Progenitor cell of endocrine pancreas (in vitro differentiated cells): ENCODE measurements at regions not wholly inside any gene's neighbourhood (a gene's known extent, or its start where the extent isn't known, plus 50 kb on each side); places are given as distances from the start of the nearest gene placed in this dataset.

Source experiments
- DNase-seq: peaks from one replicate; pipeline ENCODE4 v3.0.0; 2021; ENCODE audit warnings: low spot score; ENCODE audit not compliant: unreplicated experiment
- H3K27ac Mint-ChIP-seq: 2 replicates; pipeline ENCODE4 v1.8.0; 2021; ENCODE audit warnings: mild to moderate bottlenecking, moderate library complexity, mixed read lengths
- H3K27me3 Mint-ChIP-seq: 2 replicates; pipeline ENCODE4 v1.8.0; 2021; ENCODE audit warnings: mixed read lengths
- H3K36me3 Mint-ChIP-seq: 2 replicates; pipeline ENCODE4 v1.8.0; 2022; ENCODE audit warnings: mixed read lengths; ENCODE audit not compliant: insufficient read depth
- H3K4me1 Mint-ChIP-seq: 2 replicates; pipeline ENCODE4 v1.8.0; 2021; ENCODE audit warnings: low read depth, mixed read lengths
- H3K4me3 Mint-ChIP-seq: 2 replicates; pipeline ENCODE4 v1.8.0; 2021; ENCODE audit warnings: low read depth, mild to moderate bottlenecking, moderate library complexity, mixed read lengths
- H3K9me3 Mint-ChIP-seq: 2 replicates; pipeline ENCODE4 v1.8.0; 2021; ENCODE audit warnings: low read depth, mixed read lengths
- TF ChIP-seq, protein P1 (sequence below): fragments of 200-600 bp; sonication (generic); IDR thresholded peaks from one replicate; pipeline ENCODE4 v1.5.0; 2021; ENCODE audit warnings: antibody characterized with exemption, mild to moderate bottlenecking; ENCODE audit not compliant: unreplicated experiment

GRCh38 chr7:68604541-68604940 lies 993.7 kb upstream of the AUTS2 start:
- TF ChIP-seq, protein P1, sequence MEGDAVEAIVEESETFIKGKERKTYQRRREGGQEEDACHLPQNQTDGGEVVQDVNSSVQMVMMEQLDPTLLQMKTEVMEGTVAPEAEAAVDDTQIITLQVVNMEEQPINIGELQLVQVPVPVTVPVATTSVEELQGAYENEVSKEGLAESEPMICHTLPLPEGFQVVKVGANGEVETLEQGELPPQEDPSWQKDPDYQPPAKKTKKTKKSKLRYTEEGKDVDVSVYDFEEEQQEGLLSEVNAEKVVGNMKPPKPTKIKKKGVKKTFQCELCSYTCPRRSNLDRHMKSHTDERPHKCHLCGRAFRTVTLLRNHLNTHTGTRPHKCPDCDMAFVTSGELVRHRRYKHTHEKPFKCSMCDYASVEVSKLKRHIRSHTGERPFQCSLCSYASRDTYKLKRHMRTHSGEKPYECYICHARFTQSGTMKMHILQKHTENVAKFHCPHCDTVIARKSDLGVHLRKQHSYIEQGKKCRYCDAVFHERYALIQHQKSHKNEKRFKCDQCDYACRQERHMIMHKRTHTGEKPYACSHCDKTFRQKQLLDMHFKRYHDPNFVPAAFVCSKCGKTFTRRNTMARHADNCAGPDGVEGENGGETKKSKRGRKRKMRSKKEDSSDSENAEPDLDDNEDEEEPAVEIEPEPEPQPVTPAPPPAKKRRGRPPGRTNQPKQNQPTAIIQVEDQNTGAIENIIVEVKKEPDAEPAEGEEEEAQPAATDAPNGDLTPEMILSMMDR: no peak
- peaks cover 2% of the 10 kb centered on the region for H3K36me3 Mint-ChIP-seq
- no peak overlapping the region for H3K4me3 Mint-ChIP-seq
- peaks cover 8% of the 10 kb centered on the region for H3K27me3 Mint-ChIP-seq
- no peak for DNase-seq
- peaks cover 18% of the 10 kb centered on the region for H3K9me3 Mint-ChIP-seq
- H3K27ac Mint-ChIP-seq: no peak overlapping the region
- peaks cover 7% of the 10 kb centered on the region for H3K4me1 Mint-ChIP-seq

DNA sequence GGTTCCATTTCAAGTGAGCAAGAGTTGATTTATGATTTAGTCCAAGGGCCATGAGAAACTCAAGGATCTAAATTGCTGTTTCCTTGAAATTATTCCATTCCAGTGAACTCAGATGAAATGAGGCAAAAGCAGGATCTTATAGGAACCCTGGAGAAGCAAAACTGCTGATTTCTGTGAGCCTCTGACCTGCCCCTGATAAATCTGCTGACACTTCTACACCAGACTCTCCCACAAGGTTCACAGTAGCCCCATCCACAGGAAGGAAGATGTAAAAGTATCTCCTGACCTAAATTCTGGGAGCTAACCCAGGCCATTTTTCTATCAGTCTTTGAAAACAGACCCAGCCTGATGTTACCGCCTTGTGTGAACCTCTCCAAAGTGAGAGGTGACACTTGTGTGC lies 987.6 kb upstream of the AUTS2 start:
- peaks cover 2% of the 10 kb centered on the region for H3K36me3 Mint-ChIP-seq
- peaks cover 12% of the 10 kb centered on the region for H3K27me3 Mint-ChIP-seq
- no peak for DNase-seq
- peaks cover 30% of the 10 kb centered on the region for H3K9me3 Mint-ChIP-seq
- no peaks in the 10 kb centered on the region for H3K4me1 Mint-ChIP-seq
- TF ChIP-seq, protein P1: no peak
- no peak overlapping the region for H3K27ac Mint-ChIP-seq
- H3K4me3 Mint-ChIP-seq: no peak overlapping the region

GRCh38 chr7:68613405-68613804 lies 984.9 kb upstream of the AUTS2 start:
- peaks cover 30% of the 10 kb centered on the region for H3K9me3 Mint-ChIP-seq
- no peak for DNase-seq
- peaks cover 14% of the 10 kb centered on the region for H3K27me3 Mint-ChIP-seq
- TF ChIP-seq, protein P1: no peak
- H3K4me1 Mint-ChIP-seq: no peaks in the 10 kb centered on the region
- H3K36me3 Mint-ChIP-seq: no peaks in the 10 kb centered on the region
- no peak overlapping the region for H3K4me3 Mint-ChIP-seq
- H3K27ac Mint-ChIP-seq: no peak overlapping the region

DNA sequence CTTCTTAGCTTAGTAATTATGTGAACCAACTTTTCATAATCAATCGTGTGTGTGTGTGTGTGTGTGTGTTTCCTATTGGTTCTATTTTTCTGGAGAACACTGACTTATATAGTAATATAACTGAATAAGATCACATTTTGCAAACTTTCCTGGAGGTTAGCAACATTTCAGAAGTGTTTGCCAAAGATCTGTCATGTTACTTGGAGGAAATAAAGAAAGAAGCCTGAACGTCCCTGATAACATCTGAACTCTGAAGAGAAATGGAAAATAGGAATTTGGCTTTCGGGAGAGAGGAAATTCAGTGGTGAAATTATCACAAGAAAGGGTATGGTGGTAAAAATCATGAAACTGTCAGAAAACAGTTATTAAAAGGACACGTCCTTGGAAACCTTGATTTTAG lies 984.4 kb upstream of the AUTS2 start:
- Mint-ChIP-seq H3K27ac (no peak overlapping the region), H3K36me3 (no peaks in the 10 kb centered on the region), H3K4me1 (no peaks in the 10 kb centered on the region), H3K27me3 (peaks cover 14% of the 10 kb centered on the region), H3K9me3 (peaks cover 27% of the 10 kb centered on the region), H3K4me3 (no peak overlapping the region)
- DNase-seq: no peak
- TF ChIP-seq, protein P1: no peak

DNA sequence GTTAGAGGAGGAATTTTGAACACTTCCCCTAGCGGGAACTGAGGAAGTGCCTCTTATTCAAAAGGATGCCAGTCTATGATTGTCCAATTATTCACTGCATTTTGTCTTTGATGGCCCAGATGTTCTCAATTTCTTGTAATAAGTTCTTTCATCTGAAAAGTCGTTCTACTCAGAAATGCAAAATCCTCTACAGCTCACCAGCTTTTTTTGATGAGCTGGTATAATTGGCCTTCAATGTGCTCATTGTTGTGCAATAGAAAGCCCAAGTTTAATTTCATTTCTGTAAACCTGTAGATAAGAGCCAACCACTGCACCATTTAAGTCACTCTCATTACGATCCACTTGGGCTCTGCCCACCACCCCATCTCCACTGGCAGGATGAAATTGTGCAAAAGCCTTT lies 978.7 kb upstream of the AUTS2 start:
- peaks cover 17% of the 10 kb centered on the region for H3K9me3 Mint-ChIP-seq
- TF ChIP-seq, protein P1: no peak
- peaks cover 13% of the 10 kb centered on the region for H3K27me3 Mint-ChIP-seq
- peaks cover 3% of the 10 kb centered on the region for H3K4me1 Mint-ChIP-seq
- H3K36me3 Mint-ChIP-seq: no peaks in the 10 kb centered on the region
- no peak overlapping the region for H3K27ac Mint-ChIP-seq
- H3K4me3 Mint-ChIP-seq: no peak overlapping the region
- DNase-seq: no peak
